ENCODE measurements at regions not wholly inside any gene's neighbourhood (a gene's known extent, or its start where the extent isn't known, plus 50 kb on each side); places are given as distances from the start of the nearest gene placed in this dataset.
"Not testable (repeated sequence)": the region's sequence is repeated elsewhere in the genome, so short reads cannot be mapped to it uniquely, and the experiment has no call there.

DNA sequence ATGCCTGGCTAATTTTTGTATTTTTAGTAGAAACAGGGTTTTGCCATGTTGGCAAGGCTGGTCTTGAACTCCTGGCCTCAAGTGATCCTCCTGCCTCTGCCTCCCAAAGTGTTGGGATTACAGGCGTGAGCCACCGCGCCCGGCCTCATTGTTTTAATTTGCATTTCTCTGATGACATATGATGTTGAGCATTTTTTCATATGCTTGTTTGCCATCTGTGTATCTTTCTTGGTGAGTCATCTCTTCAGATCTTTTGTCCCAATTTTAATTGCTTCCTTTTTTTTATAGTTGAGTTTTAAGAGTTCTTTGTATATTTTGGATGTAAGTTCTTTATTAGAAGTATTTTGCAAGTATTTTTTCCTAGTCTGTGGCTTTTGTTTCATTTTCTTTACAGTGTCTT is 117.6 kb downstream of the GNL3L start:
- not testable (repeated sequence) for TF ChIP-seq POLR2A (IDR thresholded peaks at IDR 0.05)
- TF ChIP-seq, protein P1, sequence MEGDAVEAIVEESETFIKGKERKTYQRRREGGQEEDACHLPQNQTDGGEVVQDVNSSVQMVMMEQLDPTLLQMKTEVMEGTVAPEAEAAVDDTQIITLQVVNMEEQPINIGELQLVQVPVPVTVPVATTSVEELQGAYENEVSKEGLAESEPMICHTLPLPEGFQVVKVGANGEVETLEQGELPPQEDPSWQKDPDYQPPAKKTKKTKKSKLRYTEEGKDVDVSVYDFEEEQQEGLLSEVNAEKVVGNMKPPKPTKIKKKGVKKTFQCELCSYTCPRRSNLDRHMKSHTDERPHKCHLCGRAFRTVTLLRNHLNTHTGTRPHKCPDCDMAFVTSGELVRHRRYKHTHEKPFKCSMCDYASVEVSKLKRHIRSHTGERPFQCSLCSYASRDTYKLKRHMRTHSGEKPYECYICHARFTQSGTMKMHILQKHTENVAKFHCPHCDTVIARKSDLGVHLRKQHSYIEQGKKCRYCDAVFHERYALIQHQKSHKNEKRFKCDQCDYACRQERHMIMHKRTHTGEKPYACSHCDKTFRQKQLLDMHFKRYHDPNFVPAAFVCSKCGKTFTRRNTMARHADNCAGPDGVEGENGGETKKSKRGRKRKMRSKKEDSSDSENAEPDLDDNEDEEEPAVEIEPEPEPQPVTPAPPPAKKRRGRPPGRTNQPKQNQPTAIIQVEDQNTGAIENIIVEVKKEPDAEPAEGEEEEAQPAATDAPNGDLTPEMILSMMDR (IDR thresholded peaks at IDR 0.05) = not testable (repeated sequence)
